Activated CD4-positive, alpha-beta T cell treated with anti-CD3 and anti-CD28 coated beads for 4 hours (primary cell): ENCODE measurements at regions not wholly inside any gene's neighbourhood (a gene's known extent, or its start where the extent isn't known, plus 50 kb on each side); places are given as distances from the start of the nearest gene placed in this dataset.

Source experiments
- DNase-seq, 2 donors: peaks; one replicate each; pipeline ENCODE4 v3.0.0-alpha.2; 2020

DNA sequence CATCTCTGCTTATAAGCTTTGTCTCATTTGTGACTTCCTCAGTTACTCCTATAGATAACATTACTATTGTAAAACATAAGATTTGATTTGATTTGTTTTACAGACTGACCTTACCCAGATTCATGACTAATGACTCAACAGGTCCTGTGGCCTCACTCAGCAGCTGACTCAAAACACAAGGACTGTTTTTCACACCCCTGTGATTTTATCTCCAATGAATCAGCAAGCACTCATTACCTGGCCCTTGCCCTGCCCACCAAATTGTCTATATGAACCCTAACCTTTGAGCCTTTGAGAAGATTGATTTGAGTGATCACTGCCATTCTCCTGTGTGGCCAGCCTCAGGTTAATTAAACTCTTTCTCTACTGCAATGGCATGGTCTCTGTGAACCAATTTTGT, 1064.6 kb upstream of the LRRTM3 start:
- no peak for DNase-seq
